ENCODE measurements at regions not wholly inside any gene's neighbourhood (a gene's known extent, or its start where the extent isn't known, plus 50 kb on each side); places are given as distances from the start of the nearest gene placed in this dataset.

DNA sequence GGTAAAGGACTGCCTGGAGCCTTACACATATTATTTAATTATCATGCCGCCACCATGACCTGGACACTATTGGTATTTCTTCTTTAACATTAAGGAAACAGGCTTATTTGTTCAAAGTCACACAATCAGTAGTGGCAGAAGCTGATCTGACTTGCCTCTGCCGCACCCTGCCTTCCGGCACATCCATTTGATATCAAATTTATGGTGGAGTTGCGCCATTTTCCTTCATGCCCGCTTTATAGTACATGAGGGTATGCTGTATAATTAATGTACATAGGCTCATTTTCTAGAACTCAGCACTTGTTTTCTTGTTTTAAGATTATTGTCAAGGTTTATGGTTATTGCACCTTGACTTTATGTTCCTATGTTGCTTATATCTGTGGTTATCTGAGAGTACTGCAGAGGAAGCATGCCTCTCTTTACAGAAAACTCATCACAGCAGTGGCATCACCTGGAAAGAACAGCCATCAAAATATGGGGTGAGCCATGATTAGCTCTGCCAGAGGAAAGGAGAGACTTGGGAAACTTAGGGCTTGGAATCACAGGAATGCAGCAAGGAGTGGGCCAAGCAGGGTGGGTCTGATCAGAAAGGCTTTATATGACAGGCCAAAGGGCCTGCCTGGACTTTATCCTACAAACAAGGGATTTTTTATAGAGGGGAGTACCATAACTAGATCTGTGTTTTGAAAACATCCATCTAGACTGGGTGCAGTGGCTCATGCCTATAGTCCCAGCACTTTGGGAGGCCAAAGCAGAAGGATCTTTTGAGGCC is 72.2 kb upstream of the GJB5 start:
- Histone ChIP-seq H3K4me1 (ENCODE audit: control insufficient read depth, extremely low read depth, insufficient read depth, low read length) (no peaks in the 10 kb centered on the region), H3K9ac (replicated peaks; ENCODE audit: extremely low read depth, insufficient read depth, low read length) (no peak overlapping the region), H3K9me3 (replicated peaks; ENCODE audit: control insufficient read depth, insufficient read depth, low read length) (no peaks in the 10 kb centered on the region), H3K4me3 (replicated peaks in 1 of 3; ENCODE audit: insufficient read depth in 1 of 3, low read depth in 1 of 3, low read length in 3 of 3) (no peak overlapping the region), H2AFZ (ENCODE audit: low read depth, low read length) (no peak overlapping the region), H3K4me2 (ENCODE audit: insufficient read depth, low read length) (no peak overlapping the region), H3K27me3 (ENCODE audit: control insufficient read depth in 2 of 2, insufficient read depth in 2 of 2, low read length in 2 of 2) (no peaks in the 10 kb centered on the region), H4K20me1 (replicated peaks; ENCODE audit: control insufficient read depth, extremely low read depth, insufficient read depth, low read length) (no peaks in the 10 kb centered on the region), H3K79me2 (ENCODE audit: control insufficient read depth, insufficient read depth, low read length) (no peaks in the 10 kb centered on the region), H3K27ac (ENCODE audit: insufficient read depth, low read depth, low read length) (no peak overlapping the region), H3K9me1 (replicated peaks; ENCODE audit: control insufficient read depth, extremely low read depth, insufficient read depth, low read length) (no peaks in the 10 kb centered on the region), H3K36me3 (ENCODE audit: control insufficient read depth in 2 of 2, extremely low read depth in 1 of 2, insufficient read depth in 2 of 2, low read length in 2 of 2) (no peaks in the 10 kb centered on the region)
- no TSS peak for BruUV-seq (replicated peaks)
- intact Hi-C loops (cut with micrococcal nuclease): no loop called here
- ChIA-PET POLR2A (no interaction called here), CTCF (interaction anchor here (1.4 kb wide), 1 partner anchor 1050 kb away, joined by 4 read pairs; no protein-coding TSS in a partner anchor)
- DNase-seq (ENCODE audit: low read depth, low spot score) (no peak), FAIRE-seq (no peak)
- TF ChIP-seq POLR2A (IDR thresholded peaks at IDR 0.05; ENCODE audit: low read depth, low read length) (no peak), FOS (IDR thresholded peaks at IDR 0.05; ENCODE audit: borderline replicate concordance, insufficient read depth, low read length) (no peak), GATA2 (IDR thresholded peaks at IDR 0.05; ENCODE audit: insufficient read depth, insufficient read length, low read depth, low read length) (no peak), POLR2AphosphoS5 (IDR thresholded peaks at IDR 0.05; ENCODE audit: insufficient read depth, low read depth, low read length) (no peak), EZH2 (IDR thresholded peaks at IDR 0.05; ENCODE audit: borderline replicate concordance, low read depth, low read length, severe bottlenecking) (no peak), MYC (IDR thresholded peaks at IDR 0.05; ENCODE audit: low read depth, low read length) (no peak), JUN (IDR thresholded peaks at IDR 0.05; ENCODE audit: borderline replicate concordance, insufficient read depth, insufficient read length, low read depth) (no peak)
- TF ChIP-seq, protein P1, sequence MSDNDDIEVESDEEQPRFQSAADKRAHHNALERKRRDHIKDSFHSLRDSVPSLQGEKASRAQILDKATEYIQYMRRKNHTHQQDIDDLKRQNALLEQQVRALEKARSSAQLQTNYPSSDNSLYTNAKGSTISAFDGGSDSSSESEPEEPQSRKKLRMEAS (IDR thresholded peaks at IDR 0.05; ENCODE audit: insufficient read depth, insufficient read length): no peak
- TF ChIP-seq, protein P2, sequence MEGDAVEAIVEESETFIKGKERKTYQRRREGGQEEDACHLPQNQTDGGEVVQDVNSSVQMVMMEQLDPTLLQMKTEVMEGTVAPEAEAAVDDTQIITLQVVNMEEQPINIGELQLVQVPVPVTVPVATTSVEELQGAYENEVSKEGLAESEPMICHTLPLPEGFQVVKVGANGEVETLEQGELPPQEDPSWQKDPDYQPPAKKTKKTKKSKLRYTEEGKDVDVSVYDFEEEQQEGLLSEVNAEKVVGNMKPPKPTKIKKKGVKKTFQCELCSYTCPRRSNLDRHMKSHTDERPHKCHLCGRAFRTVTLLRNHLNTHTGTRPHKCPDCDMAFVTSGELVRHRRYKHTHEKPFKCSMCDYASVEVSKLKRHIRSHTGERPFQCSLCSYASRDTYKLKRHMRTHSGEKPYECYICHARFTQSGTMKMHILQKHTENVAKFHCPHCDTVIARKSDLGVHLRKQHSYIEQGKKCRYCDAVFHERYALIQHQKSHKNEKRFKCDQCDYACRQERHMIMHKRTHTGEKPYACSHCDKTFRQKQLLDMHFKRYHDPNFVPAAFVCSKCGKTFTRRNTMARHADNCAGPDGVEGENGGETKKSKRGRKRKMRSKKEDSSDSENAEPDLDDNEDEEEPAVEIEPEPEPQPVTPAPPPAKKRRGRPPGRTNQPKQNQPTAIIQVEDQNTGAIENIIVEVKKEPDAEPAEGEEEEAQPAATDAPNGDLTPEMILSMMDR (IDR thresholded peaks at IDR 0.05; ENCODE audit: extremely low read depth in 1 of 2, insufficient read depth in 1 of 2, low read depth in 1 of 2, low read length in 2 of 2): no peak
- dilution Hi-C loops (cut with MboI; ENCODE audit: extremely low pct_ligation_motif_present, low sequenced_read_pairs): no loop called here

Data from endothelial cell of umbilical vein (primary cell).